Mesenchymal stem cell (in vitro differentiated cells and primary cell): ENCODE measurements at regions not wholly inside any gene's neighbourhood (a gene's known extent, or its start where the extent isn't known, plus 50 kb on each side); places are given as distances from the start of the nearest gene placed in this dataset.

Experiments
- DNase-seq: peaks from one replicate; pipeline ENCODE4 v3.0.0-alpha.2; 2013
- H2AFZ ChIP-seq: one replicate; pipeline ENCODE4 v1.6.1; 2013; ENCODE audit warnings: low read depth, mild to moderate bottlenecking, control low read depth, inconsistent platforms, low read length, moderate library complexity
- H2AK5ac ChIP-seq: 2 replicates; pipeline ENCODE4 v1.6.1; 2013; ENCODE audit warnings: low read length, moderate library complexity, mild to moderate bottlenecking, inconsistent platforms; ENCODE audit not compliant: severe bottlenecking
- H2BK120ac ChIP-seq: one replicate; pipeline ENCODE4 v1.6.1; 2013; ENCODE audit warnings: low read depth, mild to moderate bottlenecking, inconsistent platforms, low read length, moderate library complexity
- H2BK12ac ChIP-seq, 2 experiments: one replicate each; pipeline ENCODE4 v1.6.1; 2013; ENCODE audit warnings: inconsistent platforms in 2 of 2, low read length in 2 of 2, mild to moderate bottlenecking in 2 of 2, moderate library complexity in 2 of 2, control low read depth in 1 of 2
- H2BK15ac ChIP-seq: one replicate; pipeline ENCODE4 v1.6.1; 2013; ENCODE audit warnings: mild to moderate bottlenecking, low read depth, inconsistent platforms; ENCODE audit not compliant: poor library complexity, severe bottlenecking
- H2BK5ac ChIP-seq: 2 replicates; pipeline ENCODE4 v1.6.1; 2013; ENCODE audit warnings: low read depth, mild to moderate bottlenecking, low read length, control low read depth, inconsistent platforms; ENCODE audit not compliant: poor library complexity, severe bottlenecking
- H3K14ac ChIP-seq, 2 experiments: one replicate each; pipeline ENCODE4 v1.6.1; 2013; ENCODE audit warnings: inconsistent platforms in 2 of 2, low read length in 2 of 2, control low read depth in 1 of 2, mild to moderate bottlenecking in 1 of 2, moderate library complexity in 1 of 2
- H3K18ac ChIP-seq, 2 experiments: one replicate each; pipeline ENCODE4 v1.6.1; 2013; ENCODE audit warnings: inconsistent platforms in 2 of 2, low read length in 2 of 2, control low read depth in 1 of 2, low read depth in 1 of 2, mild to moderate bottlenecking in 1 of 2
- H3K23ac ChIP-seq, 2 experiments: one replicate each; pipeline ENCODE4 v1.6.1; 2013; ENCODE audit warnings: inconsistent platforms in 2 of 2, low read length in 2 of 2, mild to moderate bottlenecking in 2 of 2, moderate library complexity in 2 of 2, control low read depth in 1 of 2
- H3K27ac ChIP-seq: 2 replicates; pipeline ENCODE4 v1.5.1; 2013; ENCODE audit warnings: mild to moderate bottlenecking, moderate library complexity, low read length, control low read depth, inconsistent platforms; ENCODE audit not compliant: poor library complexity, severe bottlenecking
- H3K27me3 ChIP-seq, 2 experiments: 2 replicates each; pipeline versions ENCODE4 v1.6.1 to v1.7.0; 2013; ENCODE audit warnings: low read length in 2 of 2, mild to moderate bottlenecking in 2 of 2, moderate library complexity in 2 of 2, control low read depth in 1 of 2, inconsistent platforms in 1 of 2; ENCODE audit not compliant: control insufficient read depth in 1 of 2, insufficient read depth in 1 of 2
- H3K36me3 ChIP-seq, 2 experiments: 2 replicates each; pipeline versions ENCODE4 v1.6.1 to v1.7.0; 2013; ENCODE audit warnings: low read length in 2 of 2, control low read depth in 1 of 2, inconsistent platforms in 1 of 2, low read depth in 1 of 2, mild to moderate bottlenecking in 1 of 2; ENCODE audit not compliant: insufficient read depth in 2 of 2, control insufficient read depth in 1 of 2
- H3K4ac ChIP-seq, 2 experiments: one replicate each; pipeline ENCODE4 v1.6.1; 2013; ENCODE audit warnings: inconsistent platforms in 2 of 2, low read length in 2 of 2, mild to moderate bottlenecking in 2 of 2, moderate library complexity in 2 of 2, control low read depth in 1 of 2, low read depth in 1 of 2
- H3K4me1 ChIP-seq: 2 replicates; pipeline ENCODE4 v1.6.1; 2013; ENCODE audit warnings: low read depth, low read length, control low read depth; ENCODE audit not compliant: control insufficient read depth, insufficient read depth
- H3K4me2 ChIP-seq: 2 replicates; pipeline ENCODE4 v1.6.1; 2013; ENCODE audit warnings: low read length, mild to moderate bottlenecking, inconsistent platforms; ENCODE audit not compliant: poor library complexity, severe bottlenecking
- H3K4me3 ChIP-seq, 2 experiments: 2 replicates each; pipeline versions ENCODE4 v1.5.1 to v1.7.0; 2013; ENCODE audit warnings: low read length in 2 of 2, mild to moderate bottlenecking in 2 of 2, control low read depth in 1 of 2, low read depth in 1 of 2; ENCODE audit not compliant: insufficient read depth in 1 of 2
- H3K79me1 ChIP-seq: replicated peaks from 2 replicates; pipeline ENCODE4 v1.6.1; 2013; ENCODE audit warnings: mild to moderate bottlenecking, control low read depth, low read length, inconsistent platforms; ENCODE audit not compliant: poor library complexity, severe bottlenecking
- H3K9ac ChIP-seq: 2 replicates; pipeline ENCODE4 v1.7.0; 2013; ENCODE audit warnings: mild to moderate bottlenecking, low read length, moderate library complexity
- H3K9me3 ChIP-seq: 2 replicates; pipeline ENCODE4 v1.7.0; 2013; ENCODE audit warnings: mild to moderate bottlenecking, low read length; ENCODE audit not compliant: control insufficient read depth
- H4K8ac ChIP-seq: one replicate; pipeline ENCODE4 v1.6.1; 2013; ENCODE audit warnings: inconsistent platforms, mild to moderate bottlenecking, low read length, moderate library complexity
- H4K91ac ChIP-seq: one replicate; pipeline ENCODE4 v1.6.1; 2013; ENCODE audit warnings: mild to moderate bottlenecking, low read length, inconsistent platforms
- WGBS: methylation state at CpG from one replicate; pipeline ENCODE4 v1.1.7; 2013; ENCODE audit warnings: mixed read lengths; 5-methylcytosine and 5-hydroxymethylcytosine counted together

GRCh38 chr11:115999437-115999836 is 495.2 kb upstream of the CADM1 start:
- Histone ChIP-seq H3K14ac (no peak overlapping the region), H4K91ac (no peak overlapping the region), H2AK5ac (no peak overlapping the region), H3K4ac (no peak overlapping the region), H3K18ac (no peak overlapping the region), H3K27ac (no peak overlapping the region), H2BK120ac (no peak overlapping the region), H3K4me1 (no peaks in the 10 kb centered on the region), H3K79me1 (no peaks in the 10 kb centered on the region), H2BK5ac (no peak overlapping the region), H3K36me3 (no peaks in the 10 kb centered on the region), H3K4me2 (no peak overlapping the region), H3K23ac (no peak overlapping the region), H3K9ac (no peak overlapping the region), H2BK15ac (no peak overlapping the region), H3K27me3 (peaks cover 0 to 4% of the 10 kb centered on the region in 2 experiments), H3K9me3 (no peaks in the 10 kb centered on the region), H2AFZ (no peak overlapping the region), H4K8ac (no peak overlapping the region), H2BK12ac (no peak overlapping the region), H3K4me3 (no peak overlapping the region)
- DNase-seq, result no peak

GRCh38 chr11:115996808-115997188 is 492.6 kb upstream of the CADM1 start:
- WGBS, result 80% methylated on average over 3 of the region's 3 CpGs
- Histone ChIP-seq H3K18ac (no peak overlapping the region), H3K14ac (no peak overlapping the region), H2BK15ac (no peak overlapping the region), H4K91ac (no peak overlapping the region), H2AFZ (no peak overlapping the region), H3K9me3 (peaks cover 3% of the 10 kb centered on the region), H3K4ac (no peak overlapping the region), H3K9ac (no peak overlapping the region), H3K4me2 (no peak overlapping the region), H4K8ac (no peak overlapping the region), H2BK5ac (no peak overlapping the region), H3K27me3 (no peaks in the 10 kb centered on the region), H2BK12ac (no peak overlapping the region), H3K79me1 (no peaks in the 10 kb centered on the region), H2AK5ac (no peak overlapping the region), H2BK120ac (no peak overlapping the region), H3K4me3 (no peak overlapping the region), H3K36me3 (no peaks in the 10 kb centered on the region), H3K23ac (no peak overlapping the region), H3K27ac (no peak overlapping the region), H3K4me1 (no peaks in the 10 kb centered on the region)
- no peak for DNase-seq

GRCh38 chr11:115996125-115996807 is 492.1 kb upstream of the CADM1 start:
- Histone ChIP-seq H2AFZ (no peak overlapping the region), H3K4me3 (no peak overlapping the region), H4K91ac (no peak overlapping the region), H3K14ac (no peak overlapping the region), H3K36me3 (no peaks in the 10 kb centered on the region), H3K23ac (no peak overlapping the region), H4K8ac (no peak overlapping the region), H3K4ac (no peak overlapping the region), H2BK5ac (no peak overlapping the region), H3K9me3 (peaks cover 3% of the 10 kb centered on the region), H2AK5ac (no peak overlapping the region), H3K27ac (no peak overlapping the region), H3K4me1 (no peaks in the 10 kb centered on the region), H3K27me3 (no peaks in the 10 kb centered on the region), H3K9ac (no peak overlapping the region), H2BK12ac (no peak overlapping the region), H2BK120ac (no peak overlapping the region), H3K4me2 (no peak overlapping the region), H2BK15ac (no peak overlapping the region), H3K79me1 (no peaks in the 10 kb centered on the region), H3K18ac (no peak overlapping the region)
- DNase-seq, result no peak
- WGBS, result 90% methylated on average over 4 of the region's 5 CpGs

- no peak for DNase-seq
- H3K36me3 ChIP-seq, result no peaks in the 10 kb centered on the region
- no peak overlapping the region for H4K8ac ChIP-seq
- no peak overlapping the region for H3K4me2 ChIP-seq
- no peak overlapping the region for H3K14ac ChIP-seq
- no peak overlapping the region for H2BK12ac ChIP-seq
- no peaks in the 10 kb centered on the region for H3K79me1 ChIP-seq
- 78% methylated on average over 3 of the region's 5 CpGs for WGBS
- H2BK15ac ChIP-seq, result no peak overlapping the region
- no peak overlapping the region for H2BK120ac ChIP-seq
- H3K27me3 ChIP-seq, result peaks cover 0 to 5% of the 10 kb centered on the region in 2 experiments
- H2AK5ac ChIP-seq, result no peak overlapping the region
- H4K91ac ChIP-seq, result no peak overlapping the region
- no peak overlapping the region for H3K4ac ChIP-seq
- no peak overlapping the region for H2AFZ ChIP-seq
- H2BK5ac ChIP-seq, result no peak overlapping the region
- H3K23ac ChIP-seq, result no peak overlapping the region
- H3K4me3 ChIP-seq, result no peak overlapping the region
- no peak overlapping the region for H3K9ac ChIP-seq
- H3K27ac ChIP-seq, result no peak overlapping the region
- no peak overlapping the region for H3K18ac ChIP-seq
- no peaks in the 10 kb centered on the region for H3K4me1 ChIP-seq
- peaks cover 3% of the 10 kb centered on the region for H3K9me3 ChIP-seq
Observed at GRCh38 chr11:115993590-115993989, 489.4 kb upstream of the CADM1 start.
